Vagina (tissue), 2 donors: ENCODE measurements at regions not wholly inside any gene's neighbourhood (a gene's known extent, or its start where the extent isn't known, plus 50 kb on each side); places are given as distances from the start of the nearest gene placed in this dataset.

Source experiments
- DNase-seq, 2 donors: peaks; one replicate each; pipeline ENCODE4 v3.0.0-alpha.2; 2017; ENCODE audit errors: extremely low spot score in 2 of 2
- H3K27ac ChIP-seq: fragments of 200-600 bp; sonication (generic); one replicate; pipeline ENCODE4 v1.5.1; 2019
- H3K27me3 ChIP-seq: fragments of 200-600 bp; sonication (generic); one replicate; pipeline ENCODE4 v1.5.1; 2019
- H3K36me3 ChIP-seq, 2 donors: fragments of 200-600 bp; sonication (generic); one replicate each; pipeline ENCODE4 v1.5.1; 2017 to 2019
- H3K4me1 ChIP-seq: fragments of 200-600 bp; sonication (generic); one replicate; pipeline ENCODE4 v1.5.1; 2019
- H3K4me3 ChIP-seq, 2 donors: fragments of 200-600 bp; sonication (generic); 1 replicate in 1 of 2; 2 replicates in 1 of 2; pipeline ENCODE4 v1.5.1; 2016 to 2019
- H3K9me3 ChIP-seq: fragments of 200-600 bp; sonication (generic); one replicate; pipeline ENCODE4 v1.5.1; 2019
- POLR2A ChIP-seq, 2 donors: fragments of 450-650 bp; IDR thresholded peaks; one replicate each; pipeline ENCODE4 v1.6.1; 2017; ENCODE audit warnings: antibody characterized with exemption in 2 of 2, mild to moderate bottlenecking in 2 of 2, moderate library complexity in 2 of 2
- POLR2AphosphoS5 ChIP-seq, 2 donors: sonication (generic); formaldehyde crosslinking; IDR thresholded peaks; one replicate each; pipeline ENCODE4 v1.9.0; 2017; ENCODE audit warnings: antibody characterized with exemption in 2 of 2, mild to moderate bottlenecking in 2 of 2, low read depth in 1 of 2; ENCODE audit not compliant: insufficient read depth in 1 of 2
- intact Hi-C: fragments of 100-400 bp; cut with DNase I; formaldehyde crosslinking; loops from one replicate; pipeline ENCODE4 v1.15.1; 2023
- TF ChIP-seq, protein P1 (sequence below), 3 experiments: fragments of 450-650 bp in 2 of 3; fragments of 200-600 bp in 1 of 3; sonication (generic) in 1 of 3; IDR thresholded peaks; one replicate each; pipeline ENCODE4 v1.5.1; 2017 to 2019; ENCODE audit warnings: antibody characterized with exemption in 3 of 3, mild to moderate bottlenecking in 2 of 3, moderate library complexity in 2 of 3

DNA sequence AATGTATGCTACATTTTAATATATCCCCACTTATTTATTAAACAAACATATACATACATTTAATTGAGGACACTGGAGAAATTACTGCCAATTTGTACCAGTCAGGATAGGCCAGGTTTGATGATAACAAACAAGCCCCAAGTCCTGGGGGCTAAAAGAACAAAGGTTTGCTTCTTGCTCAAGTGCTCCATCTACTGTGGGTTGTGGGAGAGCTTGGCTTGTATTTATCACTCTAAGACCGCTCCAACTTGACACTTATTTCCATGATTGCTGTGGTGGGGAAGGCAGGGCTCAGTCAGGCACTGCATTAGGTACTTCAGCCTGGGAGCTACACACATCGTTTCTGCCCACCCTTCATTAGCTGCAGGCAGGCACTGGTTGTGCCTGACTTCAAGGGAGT is 136.6 kb upstream of the ZNF32 start:
- Histone ChIP-seq H3K36me3 (no peaks in the 10 kb centered on the region), H3K4me3 (no peak overlapping the region), H3K27me3 (no peaks in the 10 kb centered on the region), H3K4me1 (no peaks in the 10 kb centered on the region), H3K27ac (no peak overlapping the region), H3K9me3 (no peaks in the 10 kb centered on the region)
- TF ChIP-seq, protein P1, sequence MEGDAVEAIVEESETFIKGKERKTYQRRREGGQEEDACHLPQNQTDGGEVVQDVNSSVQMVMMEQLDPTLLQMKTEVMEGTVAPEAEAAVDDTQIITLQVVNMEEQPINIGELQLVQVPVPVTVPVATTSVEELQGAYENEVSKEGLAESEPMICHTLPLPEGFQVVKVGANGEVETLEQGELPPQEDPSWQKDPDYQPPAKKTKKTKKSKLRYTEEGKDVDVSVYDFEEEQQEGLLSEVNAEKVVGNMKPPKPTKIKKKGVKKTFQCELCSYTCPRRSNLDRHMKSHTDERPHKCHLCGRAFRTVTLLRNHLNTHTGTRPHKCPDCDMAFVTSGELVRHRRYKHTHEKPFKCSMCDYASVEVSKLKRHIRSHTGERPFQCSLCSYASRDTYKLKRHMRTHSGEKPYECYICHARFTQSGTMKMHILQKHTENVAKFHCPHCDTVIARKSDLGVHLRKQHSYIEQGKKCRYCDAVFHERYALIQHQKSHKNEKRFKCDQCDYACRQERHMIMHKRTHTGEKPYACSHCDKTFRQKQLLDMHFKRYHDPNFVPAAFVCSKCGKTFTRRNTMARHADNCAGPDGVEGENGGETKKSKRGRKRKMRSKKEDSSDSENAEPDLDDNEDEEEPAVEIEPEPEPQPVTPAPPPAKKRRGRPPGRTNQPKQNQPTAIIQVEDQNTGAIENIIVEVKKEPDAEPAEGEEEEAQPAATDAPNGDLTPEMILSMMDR (IDR thresholded peaks at IDR 0.05): no peak
- TF ChIP-seq POLR2AphosphoS5 (IDR thresholded peaks at IDR 0.05; ENCODE audit: insufficient read depth in 1 of 2, low read depth in 1 of 2) (no peak), POLR2A (IDR thresholded peaks at IDR 0.05) (no peak)
- intact Hi-C loops: no loop called here
- DNase-seq: no peak

DNA sequence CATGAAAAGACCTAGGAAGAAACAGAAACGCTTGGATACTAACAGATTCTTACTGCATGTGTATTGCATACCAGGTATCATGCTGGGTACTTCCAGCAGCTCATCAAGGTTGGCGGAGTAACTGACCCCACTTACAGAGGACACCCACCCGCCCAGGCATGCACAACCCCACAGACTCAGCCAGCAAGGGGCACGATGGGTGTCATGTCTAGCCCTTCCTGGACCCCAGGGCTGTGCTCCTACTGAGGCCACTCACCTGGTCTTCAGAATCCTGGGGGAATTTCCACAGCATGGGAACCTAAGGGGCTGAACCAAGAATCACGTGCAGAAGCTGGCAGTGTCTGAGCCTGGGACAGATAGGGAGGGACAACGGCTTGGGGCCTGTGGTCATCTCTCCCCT is 134.1 kb upstream of the ZNF32 start:
- no peak overlapping the region for H3K27ac ChIP-seq
- no peak for DNase-seq
- no peaks in the 10 kb centered on the region for H3K4me1 ChIP-seq
- no peaks in the 10 kb centered on the region for H3K36me3 ChIP-seq
- H3K9me3 ChIP-seq: no peaks in the 10 kb centered on the region
- H3K27me3 ChIP-seq: no peaks in the 10 kb centered on the region
- TF ChIP-seq POLR2AphosphoS5 (IDR thresholded peaks at IDR 0.05; ENCODE audit: insufficient read depth in 1 of 2, low read depth in 1 of 2) (no peak), POLR2A (IDR thresholded peaks at IDR 0.05) (no peak)
- TF ChIP-seq, protein P1 (IDR thresholded peaks at IDR 0.05): no peak
- no peak overlapping the region for H3K4me3 ChIP-seq
- intact Hi-C loops: no loop called here

DNA sequence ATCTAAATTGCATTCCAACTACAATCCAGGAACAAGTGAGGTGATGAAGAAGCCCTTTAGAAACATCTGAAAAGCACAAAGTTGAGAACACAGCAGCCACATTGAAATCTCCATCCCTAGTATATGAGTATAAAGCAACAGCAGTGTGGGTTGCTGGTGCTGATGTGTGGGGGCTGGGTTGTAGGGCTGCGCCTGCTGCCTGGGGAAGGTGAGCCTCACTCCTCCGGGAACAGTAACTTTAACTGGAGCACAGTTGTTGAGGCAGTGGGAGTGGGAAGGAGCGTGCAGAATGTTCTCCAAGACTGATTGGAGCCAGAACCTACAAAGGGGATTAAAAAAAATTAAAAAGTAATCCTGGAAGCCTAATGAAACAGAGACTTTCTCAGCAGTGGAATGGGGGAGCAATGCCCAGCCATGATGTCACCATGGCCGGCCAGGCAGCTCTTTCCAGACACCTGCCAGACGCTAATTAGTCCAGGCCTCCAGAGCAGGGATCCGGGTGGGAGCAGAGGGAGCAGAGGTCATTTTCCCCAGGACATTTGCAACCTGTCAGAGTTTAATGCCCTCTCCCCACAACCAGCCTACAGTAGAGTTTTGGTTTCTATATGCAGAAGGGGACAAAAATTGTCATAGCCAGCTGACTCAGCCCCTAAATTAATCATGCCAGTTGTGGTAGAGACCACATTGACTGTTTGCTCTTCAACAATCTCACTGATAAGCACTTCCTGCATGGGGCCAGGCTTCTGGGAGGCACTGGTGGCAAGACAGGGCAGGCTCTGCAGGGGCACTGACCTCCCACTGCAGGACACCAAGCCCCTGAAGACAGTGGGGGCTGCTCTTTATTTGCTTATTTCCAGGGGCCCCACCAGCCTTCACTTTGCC is 133.0 kb upstream of the ZNF32 start:
- no peaks in the 10 kb centered on the region for H3K4me1 ChIP-seq
- H3K36me3 ChIP-seq: no peaks in the 10 kb centered on the region
- no peaks in the 10 kb centered on the region for H3K27me3 ChIP-seq
- intact Hi-C loops: no loop called here
- no peak overlapping the region for H3K4me3 ChIP-seq
- no peaks in the 10 kb centered on the region for H3K9me3 ChIP-seq
- no peak for DNase-seq
- TF ChIP-seq, protein P1 (IDR thresholded peaks at IDR 0.05): no peak
- TF ChIP-seq POLR2A (IDR thresholded peaks at IDR 0.05): no peak
- TF ChIP-seq POLR2AphosphoS5 (IDR thresholded peaks at IDR 0.05; ENCODE audit: insufficient read depth in 1 of 2, low read depth in 1 of 2): no peak
- H3K27ac ChIP-seq: no peak overlapping the region

DNA sequence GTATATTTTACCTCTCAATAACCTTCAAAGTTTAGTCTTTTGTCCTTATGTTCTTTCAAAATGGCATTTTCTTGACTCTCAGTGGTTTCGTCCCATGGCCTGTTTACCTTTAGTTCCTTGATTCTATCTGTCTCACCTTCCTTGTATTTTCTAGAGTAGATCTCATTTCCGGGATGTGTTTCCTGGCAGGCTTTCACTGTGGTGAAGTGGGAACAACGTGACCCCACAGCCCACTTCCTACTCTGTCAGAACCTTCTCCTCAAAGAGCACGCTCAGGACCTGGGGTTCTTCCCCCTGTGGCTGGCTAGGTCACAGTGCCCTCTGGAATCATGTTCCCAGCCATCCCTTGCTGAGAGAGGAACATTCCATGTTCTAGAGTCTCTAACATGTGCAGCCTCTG is 129.9 kb upstream of the ZNF32 start:
- Histone ChIP-seq H3K4me1 (no peaks in the 10 kb centered on the region), H3K9me3 (no peaks in the 10 kb centered on the region), H3K27me3 (no peaks in the 10 kb centered on the region), H3K36me3 (no peaks in the 10 kb centered on the region), H3K4me3 (no peak overlapping the region), H3K27ac (no peak overlapping the region)
- no peak for DNase-seq
- TF ChIP-seq POLR2AphosphoS5 (IDR thresholded peaks at IDR 0.05; ENCODE audit: insufficient read depth in 1 of 2, low read depth in 1 of 2): no peak
- TF ChIP-seq, protein P1 (IDR thresholded peaks at IDR 0.05): no peak
- TF ChIP-seq POLR2A (IDR thresholded peaks at IDR 0.05): no peak
- intact Hi-C loops: no loop called here

DNA sequence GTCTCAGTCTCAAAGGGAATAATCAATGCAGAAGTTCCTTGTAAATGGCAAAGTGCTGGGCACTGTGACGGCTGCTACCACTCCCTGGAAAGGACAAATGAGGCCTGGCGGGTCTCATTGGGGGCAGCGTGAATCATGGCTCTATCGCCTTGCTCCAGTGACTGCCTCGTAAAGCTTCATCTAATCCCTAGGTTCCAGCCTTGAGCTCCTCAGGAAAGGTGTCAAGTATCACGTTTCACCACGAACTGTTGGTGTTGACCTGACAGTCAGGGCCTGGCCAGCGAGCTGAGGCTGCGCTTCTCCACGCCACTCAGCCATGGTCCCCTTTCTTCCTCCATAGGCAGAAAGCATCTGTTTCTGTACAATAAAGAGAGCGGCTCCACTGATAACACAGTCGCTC is 126.7 kb upstream of the ZNF32 start:
- intact Hi-C loops: no loop called here
- DNase-seq: no peak
- Histone ChIP-seq H3K4me3 (no peak overlapping the region), H3K27ac (no peak overlapping the region), H3K9me3 (no peaks in the 10 kb centered on the region), H3K36me3 (no peaks in the 10 kb centered on the region), H3K4me1 (no peaks in the 10 kb centered on the region), H3K27me3 (no peaks in the 10 kb centered on the region)
- TF ChIP-seq POLR2A (IDR thresholded peaks at IDR 0.05) (no peak), POLR2AphosphoS5 (IDR thresholded peaks at IDR 0.05; ENCODE audit: insufficient read depth in 1 of 2, low read depth in 1 of 2) (no peak)
- TF ChIP-seq, protein P1 (IDR thresholded peaks at IDR 0.05): no peak
